ENCODE measurements at regions not wholly inside any gene's neighbourhood (a gene's known extent, or its start where the extent isn't known, plus 50 kb on each side); places are given as distances from the start of the nearest gene placed in this dataset.

- Histone ChIP-seq H3K36me3 (no peaks in the 10 kb centered on the region), H3K27me3 (no peaks in the 10 kb centered on the region), H3K27ac (no peak overlapping the region), H3K4me3 (no peak overlapping the region), H3K9me3 (no peaks in the 10 kb centered on the region), H3K4me1 (no peaks in the 10 kb centered on the region)
- no peak for TF ChIP-seq POLR2A (IDR thresholded peaks at IDR 0.05)
- no peak for TF ChIP-seq CTCF (IDR thresholded peaks at IDR 0.05 in 4 of 5, conservative IDR thresholded peaks at IDR 0.05 in 1 of 5)
- DNase-seq (no peak), ATAC-seq (no peak)
- in situ Hi-C loops (cut with MboI; ENCODE audit: low sequenced_read_pairs in 4 of 4) (no loop called here), intact Hi-C loops (cut with DNase I; ENCODE audit: low total_unique reads) (no loop called here)
These were observed 1225.9 kb upstream of the CNTN5 start for GRCh38 chr11:97794876-97795275.

- Histone ChIP-seq H3K36me3 (no peaks in the 10 kb centered on the region), H3K4me1 (no peaks in the 10 kb centered on the region), H3K27ac (no peak overlapping the region), H3K4me3 (no peak overlapping the region), H3K9me3 (no peaks in the 10 kb centered on the region), H3K27me3 (no peaks in the 10 kb centered on the region)
- no peak for ATAC-seq
- DNase-seq: no peak
- TF ChIP-seq CTCF (IDR thresholded peaks at IDR 0.05 in 4 of 5, conservative IDR thresholded peaks at IDR 0.05 in 1 of 5) (no peak), POLR2A (IDR thresholded peaks at IDR 0.05) (no peak)
- intact Hi-C loops (cut with DNase I; ENCODE audit: low total_unique reads) (no loop called here), in situ Hi-C loops (cut with MboI; ENCODE audit: low sequenced_read_pairs in 4 of 4) (no loop called here)
These were observed 1219.9 kb upstream of the CNTN5 start for GRCh38 chr11:97800891-97801290.

- DNase-seq (no peak), ATAC-seq (no peak)
- no peak for TF ChIP-seq CTCF (IDR thresholded peaks at IDR 0.05 in 4 of 5, conservative IDR thresholded peaks at IDR 0.05 in 1 of 5)
- no peak for TF ChIP-seq POLR2A (IDR thresholded peaks at IDR 0.05)
- in situ Hi-C loops (cut with MboI; ENCODE audit: low sequenced_read_pairs in 4 of 4) (no loop called here), intact Hi-C loops (cut with DNase I; ENCODE audit: low total_unique reads) (no loop called here)
- H3K36me3 ChIP-seq: no peaks in the 10 kb centered on the region
- H3K4me1 ChIP-seq: no peaks in the 10 kb centered on the region
- no peaks in the 10 kb centered on the region for H3K9me3 ChIP-seq
- H3K27ac ChIP-seq: no peak overlapping the region
- H3K4me3 ChIP-seq: no peak overlapping the region
- H3K27me3 ChIP-seq: no peaks in the 10 kb centered on the region
These were observed 1206.3 kb upstream of the CNTN5 start for GRCh38 chr11:97814325-97814959.

- H3K27ac ChIP-seq: no peak overlapping the region
- in situ Hi-C loops (cut with MboI; ENCODE audit: low sequenced_read_pairs in 4 of 4): no loop called here
- DNase-seq: no peak
- no peak for ATAC-seq
- TF ChIP-seq CTCF (IDR thresholded peaks at IDR 0.05 in 4 of 5, conservative IDR thresholded peaks at IDR 0.05 in 1 of 5): no peak
- no peak for TF ChIP-seq POLR2A (IDR thresholded peaks at IDR 0.05)
- no peaks in the 10 kb centered on the region for H3K36me3 ChIP-seq
- H3K27me3 ChIP-seq: no peaks in the 10 kb centered on the region
- H3K4me1 ChIP-seq: no peaks in the 10 kb centered on the region
- intact Hi-C loops (cut with DNase I; ENCODE audit: low total_unique reads): no loop called here
- no peak overlapping the region for H3K4me3 ChIP-seq
- no peaks in the 10 kb centered on the region for H3K9me3 ChIP-seq
These were observed 1205.1 kb upstream of the CNTN5 start for GRCh38 chr11:97815667-97816066.

- Histone ChIP-seq H3K36me3 (no peaks in the 10 kb centered on the region), H3K4me3 (no peak overlapping the region), H3K27ac (no peak overlapping the region), H3K9me3 (no peaks in the 10 kb centered on the region), H3K4me1 (no peaks in the 10 kb centered on the region), H3K27me3 (no peaks in the 10 kb centered on the region)
- TF ChIP-seq CTCF (IDR thresholded peaks at IDR 0.05 in 4 of 5, conservative IDR thresholded peaks at IDR 0.05 in 1 of 5): no peak
- TF ChIP-seq POLR2A (IDR thresholded peaks at IDR 0.05): no peak
- in situ Hi-C loops (cut with MboI; ENCODE audit: low sequenced_read_pairs in 4 of 4): no loop called here
- ATAC-seq (no peak), DNase-seq (no peak)
- intact Hi-C loops (cut with DNase I; ENCODE audit: low total_unique reads): no loop called here
These were observed 1188.3 kb upstream of the CNTN5 start for GRCh38 chr11:97832451-97832850.

All from gastrocnemius medialis (tissue), 4 donors.